Testis (tissue), 2 donors: ENCODE measurements at regions not wholly inside any gene's neighbourhood (a gene's known extent, or its start where the extent isn't known, plus 50 kb on each side); places are given as distances from the start of the nearest gene placed in this dataset.

Experiments used
- DNase-seq: peaks from one replicate; pipeline ENCODE4 v3.0.0-alpha.2; 2019
- H3K27ac ChIP-seq, 2 donors: fragments of 200-600 bp; sonication (generic); one replicate each; pipeline ENCODE4 v1.5.1; 2019
- H3K27me3 ChIP-seq: fragments of 200-600 bp; sonication (generic); one replicate; pipeline ENCODE4 v1.5.1; 2019
- H3K36me3 ChIP-seq: fragments of 200-600 bp; sonication (generic); one replicate; pipeline ENCODE4 v1.5.1; 2017; ENCODE audit warnings: low read depth; ENCODE audit errors: missing control alignments
- H3K4me1 ChIP-seq: fragments of 200-600 bp; sonication (generic); one replicate; pipeline ENCODE4 v1.5.1; 2019
- H3K4me3 ChIP-seq, 2 donors: fragments of 200-600 bp; sonication (generic); one replicate each; pipeline ENCODE4 v1.5.1; 2017 to 2019
- H3K9me3 ChIP-seq: fragments of 200-600 bp; sonication (generic); one replicate; pipeline ENCODE4 v1.5.1; 2017
- CTCF ChIP-seq, 3 experiments: fragments of 450-650 bp in 2 of 3; fragments of 200-600 bp in 1 of 3; sonication (generic) in 1 of 3; IDR thresholded peaks; one replicate each; pipeline ENCODE4 v1.5.1; 2016 to 2019; ENCODE audit warnings: antibody characterized with exemption in 3 of 3, mild to moderate bottlenecking in 2 of 3, moderate library complexity in 1 of 3
- POLR2A ChIP-seq: fragments of 450-650 bp; IDR thresholded peaks from one replicate; pipeline ENCODE4 v1.6.1; 2017; ENCODE audit warnings: antibody characterized with exemption, mild to moderate bottlenecking, moderate library complexity
- WGBS, 2 donors: methylation state at CpG; one replicate each; pipeline ENCODE4 v1.1.5; 2018; 5-methylcytosine and 5-hydroxymethylcytosine counted together
- intact Hi-C: fragments of 100-400 bp; cut with DNase I; formaldehyde crosslinking; loops from one replicate; pipeline ENCODE4 v1.15.1; 2023; ENCODE audit warnings: low total_unique reads

- Histone ChIP-seq H3K9me3 (no peaks in the 10 kb centered on the region), H3K4me3 (no peak overlapping the region), H3K36me3 (no peaks in the 10 kb centered on the region), H3K27me3 (no peaks in the 10 kb centered on the region), H3K27ac (no peak overlapping the region), H3K4me1 (no peaks in the 10 kb centered on the region)
- WGBS, 2 donors: 86 to 92% methylated on average over 2 of the region's 2 CpGs
- intact Hi-C loops: no loop called here
- no peak for DNase-seq
- no peak for TF ChIP-seq CTCF (IDR thresholded peaks at IDR 0.05)
- TF ChIP-seq POLR2A: no peak
These were observed 196.4 kb upstream of the NUDT12 start for GRCh38 chr5:103758996-103759395.

DNA sequence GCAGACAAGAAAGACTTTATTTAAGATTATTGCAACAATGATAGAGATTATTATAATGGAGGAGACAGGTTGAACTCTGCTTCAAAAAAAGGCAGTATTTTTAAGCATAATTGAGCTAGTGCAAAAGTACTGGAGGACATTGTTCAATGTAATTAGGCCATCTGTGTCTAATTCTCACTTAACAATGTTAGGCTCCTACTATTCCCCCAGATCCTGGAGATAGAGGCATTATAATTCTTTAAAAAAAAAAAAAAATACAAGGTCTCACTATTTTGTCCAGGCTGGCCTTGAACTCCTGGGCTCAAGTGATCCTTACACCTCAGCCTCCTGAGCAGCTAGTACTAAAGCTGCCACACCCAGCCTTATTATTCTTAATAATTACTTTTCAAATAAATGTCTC lies 193.4 kb upstream of the NUDT12 start:
- H3K4me1 ChIP-seq: no peaks in the 10 kb centered on the region
- intact Hi-C loops: no loop called here
- no peak for DNase-seq
- H3K4me3 ChIP-seq: no peak overlapping the region
- H3K9me3 ChIP-seq: no peaks in the 10 kb centered on the region
- TF ChIP-seq CTCF (IDR thresholded peaks at IDR 0.05) (no peak), POLR2A (no peak)
- no peaks in the 10 kb centered on the region for H3K36me3 ChIP-seq
- H3K27ac ChIP-seq: no peak overlapping the region
- H3K27me3 ChIP-seq: no peaks in the 10 kb centered on the region

- no peaks in the 10 kb centered on the region for H3K36me3 ChIP-seq
- H3K4me3 ChIP-seq: no peak overlapping the region
- intact Hi-C loops: no loop called here
- WGBS, 2 donors: 85 to 90% methylated on average over 2 of the region's 2 CpGs
- H3K27ac ChIP-seq: no peak overlapping the region
- H3K4me1 ChIP-seq: no peaks in the 10 kb centered on the region
- TF ChIP-seq POLR2A (no peak), CTCF (IDR thresholded peaks at IDR 0.05) (no peak)
- H3K9me3 ChIP-seq: no peaks in the 10 kb centered on the region
- DNase-seq: no peak
- no peaks in the 10 kb centered on the region for H3K27me3 ChIP-seq
These were observed 182.9 kb upstream of the NUDT12 start for GRCh38 chr5:103745353-103746065.

- TF ChIP-seq POLR2A (no peak), CTCF (IDR thresholded peaks at IDR 0.05) (no peak)
- no peaks in the 10 kb centered on the region for H3K4me1 ChIP-seq
- 62 to 74% methylated on average over 4 of the region's 4 CpGs for WGBS, 2 donors
- intact Hi-C loops: no loop called here
- no peaks in the 10 kb centered on the region for H3K36me3 ChIP-seq
- DNase-seq: no peak
- no peak overlapping the region for H3K27ac ChIP-seq
- no peaks in the 10 kb centered on the region for H3K27me3 ChIP-seq
- no peak overlapping the region for H3K4me3 ChIP-seq
- no peaks in the 10 kb centered on the region for H3K9me3 ChIP-seq
These were observed 181.6 kb upstream of the NUDT12 start for GRCh38 chr5:103744159-103744558.

DNA sequence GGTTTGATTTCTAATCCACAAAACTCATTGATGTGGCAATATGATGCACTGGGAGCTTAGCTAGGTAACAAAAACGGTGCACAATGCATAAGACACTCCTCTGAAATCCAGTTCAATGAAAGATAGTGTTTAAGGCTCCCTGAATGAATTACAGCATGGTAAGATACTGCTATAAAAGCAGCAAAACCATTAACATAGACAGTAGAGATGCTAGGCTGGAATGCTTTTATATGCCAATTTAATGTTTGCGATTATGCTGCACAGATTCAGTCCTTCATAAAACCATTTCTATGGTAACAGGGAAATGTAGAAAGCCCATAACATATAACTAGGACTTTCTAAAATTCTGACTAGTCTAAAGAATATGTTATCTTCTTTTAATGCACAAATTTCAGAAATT lies 180.8 kb upstream of the NUDT12 start:
- Histone ChIP-seq H3K4me3 (no peak overlapping the region), H3K27me3 (no peaks in the 10 kb centered on the region), H3K36me3 (no peaks in the 10 kb centered on the region), H3K9me3 (no peaks in the 10 kb centered on the region), H3K27ac (no peak overlapping the region), H3K4me1 (no peaks in the 10 kb centered on the region)
- intact Hi-C loops: no loop called here
- TF ChIP-seq CTCF (IDR thresholded peaks at IDR 0.05): no peak
- no peak for TF ChIP-seq POLR2A
- 60 to 61% methylated on average over 2 of the region's 2 CpGs for WGBS, 2 donors
- DNase-seq: no peak
